GM21360 (cell line): ENCODE measurements at regions not wholly inside any gene's neighbourhood (a gene's known extent, or its start where the extent isn't known, plus 50 kb on each side); places are given as distances from the start of the nearest gene placed in this dataset.
"Not testable (repeated sequence)": the region's sequence is repeated elsewhere in the genome, so short reads cannot be mapped to it uniquely, and the experiment has no call there.

ENCODE experiments used
- ATAC-seq: cut with Tn5 transposase; IDR thresholded peaks from one replicate; pipeline ENCODE4 v1.9.1; 2021; ENCODE audit warnings: mild to moderate bottlenecking, moderate library complexity; ENCODE audit not compliant: unreplicated experiment

GRCh38 chr6:113353392-113353791, 503.8 kb upstream of the MARCKS start:
- no peak for ATAC-seq

- ATAC-seq: no peak
Observed at GRCh38 chr6:113354204-113354895, 502.8 kb upstream of the MARCKS start.

- ATAC-seq: no peak
Observed at GRCh38 chr6:113356139-113356538, 501.0 kb upstream of the MARCKS start.

GRCh38 chr6:113357041-113357440, 500.1 kb upstream of the MARCKS start:
- ATAC-seq: no peak

GRCh38 chr6:113358063-113358583, 499.0 kb upstream of the MARCKS start:
- ATAC-seq: no peak

GRCh38 chr6:113359155-113360140, 497.7 kb upstream of the MARCKS start:
- ATAC-seq: no peak

- ATAC-seq: no peak
Observed at GRCh38 chr6:113361014-113361645, 496.0 kb upstream of the MARCKS start.

GRCh38 chr6:113362301-113363047, 494.7 kb upstream of the MARCKS start:
- no peak for ATAC-seq

- no peak for ATAC-seq
Observed at GRCh38 chr6:113363048-113363798, 493.9 kb upstream of the MARCKS start.

GRCh38 chr6:113363866-113364265, 493.3 kb upstream of the MARCKS start:
- ATAC-seq: no peak

- no peak for ATAC-seq
Observed at GRCh38 chr6:113364766-113365165, 492.4 kb upstream of the MARCKS start.

- ATAC-seq: no peak
Observed at GRCh38 chr6:113365191-113365590, 492.0 kb upstream of the MARCKS start.

- ATAC-seq: no peak
Observed at GRCh38 chr6:113366505-113366904, 490.6 kb upstream of the MARCKS start.

- no peak for ATAC-seq
Observed at GRCh38 chr6:113370508-113371502, 486.3 kb upstream of the MARCKS start.

- not testable (repeated sequence) for ATAC-seq
Observed at GRCh38 chr6:113375466-113375865, 481.7 kb upstream of the MARCKS start.

- ATAC-seq: no peak
Observed at GRCh38 chr6:113375950-113376846, 480.9 kb upstream of the MARCKS start.

GRCh38 chr6:113376847-113377165, 480.3 kb upstream of the MARCKS start:
- ATAC-seq: no peak
